ENCODE measurements at regions not wholly inside any gene's neighbourhood (a gene's known extent, or its start where the extent isn't known, plus 50 kb on each side); places are given as distances from the start of the nearest gene placed in this dataset.

DNA sequence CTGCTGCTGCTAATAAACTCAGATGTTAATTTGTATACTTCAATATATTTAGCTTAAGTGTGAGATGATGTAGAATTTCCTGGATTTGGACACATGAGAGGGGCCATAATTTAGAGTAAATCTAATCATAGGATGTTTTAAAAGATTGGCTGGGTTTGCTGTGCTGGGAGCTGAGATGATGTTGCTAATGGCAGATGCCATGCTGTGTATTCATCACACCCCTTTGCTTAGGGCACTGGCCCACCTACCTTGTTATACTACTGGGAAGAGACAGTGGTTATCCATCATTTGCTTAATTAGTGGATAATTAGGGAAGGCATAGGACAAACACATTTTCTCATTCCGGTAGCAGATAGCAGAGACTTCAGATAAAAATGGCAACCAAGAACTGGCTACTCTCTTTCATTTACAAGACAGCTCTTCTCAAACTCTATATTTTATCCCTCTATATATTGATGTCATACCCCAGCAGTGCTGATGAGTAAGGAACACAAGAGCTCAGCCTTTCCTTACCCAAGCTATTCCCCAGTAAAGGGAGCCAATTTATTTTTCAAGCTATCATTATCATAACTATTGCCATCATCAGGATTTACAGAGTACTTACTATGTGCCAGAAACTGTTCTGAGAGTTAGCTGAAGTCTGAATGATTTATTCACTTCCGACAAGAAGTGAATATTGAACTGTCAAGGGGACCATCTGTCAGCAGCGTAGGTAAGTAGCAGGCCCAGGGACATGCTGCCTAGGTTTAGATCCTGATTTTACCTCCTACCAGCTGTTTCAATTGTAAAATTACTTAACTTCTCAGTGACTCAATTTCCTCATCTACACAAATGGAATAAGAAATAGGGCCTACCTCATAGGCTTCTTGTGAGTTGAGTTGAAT is 204.6 kb upstream of the FLRT2 start:
- H3K4me1 ChIP-seq, result no peaks in the 10 kb centered on the region
- H3K4me3 ChIP-seq, result no peak overlapping the region
- POLR2A ChIA-PET, result no interaction called here
- H3K27ac ChIP-seq, result no peak overlapping the region
- 79% methylated on average over 3 of the region's 3 CpGs for WGBS (ENCODE audit: missing lambda C conversion rate)
- ATAC-seq, result no peak
- DNase-seq (ENCODE audit: low read depth in 1 of 2, low spot score in 1 of 2), result no peak
- TF ChIP-seq RCOR1 (IDR thresholded peaks at IDR 0.05; ENCODE audit: low read depth, low read length), result no peak
- TF ChIP-seq ZSCAN20 (CRISPR knock-in tag; IDR thresholded peaks at IDR 0.05), result no peak
- no peak for TF ChIP-seq NPAS2 (CRISPR knock-in tag; IDR thresholded peaks at IDR 0.05; ENCODE audit: borderline replicate concordance)
- no peak for TF ChIP-seq CHD2 (IDR thresholded peaks at IDR 0.05; ENCODE audit: low read length, partially characterized antibody)
- TF ChIP-seq ZC3H11A (IDR thresholded peaks at IDR 0.05), result no peak
- TF ChIP-seq, protein P1, sequence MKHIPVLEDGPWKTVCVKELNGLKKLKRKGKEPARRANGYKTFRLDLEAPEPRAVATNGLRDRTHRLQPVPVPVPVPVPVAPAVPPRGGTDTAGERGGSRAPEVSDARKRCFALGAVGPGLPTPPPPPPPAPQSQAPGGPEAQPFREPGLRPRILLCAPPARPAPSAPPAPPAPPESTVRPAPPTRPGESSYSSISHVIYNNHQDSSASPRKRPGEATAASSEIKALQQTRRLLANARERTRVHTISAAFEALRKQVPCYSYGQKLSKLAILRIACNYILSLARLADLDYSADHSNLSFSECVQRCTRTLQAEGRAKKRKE (CRISPR knock-in tag; IDR thresholded peaks at IDR 0.05; ENCODE audit: low read depth), result no peak
- TF ChIP-seq HOXB5 (CRISPR knock-in tag; IDR thresholded peaks at IDR 0.05), result no peak
- TF ChIP-seq, protein P2, sequence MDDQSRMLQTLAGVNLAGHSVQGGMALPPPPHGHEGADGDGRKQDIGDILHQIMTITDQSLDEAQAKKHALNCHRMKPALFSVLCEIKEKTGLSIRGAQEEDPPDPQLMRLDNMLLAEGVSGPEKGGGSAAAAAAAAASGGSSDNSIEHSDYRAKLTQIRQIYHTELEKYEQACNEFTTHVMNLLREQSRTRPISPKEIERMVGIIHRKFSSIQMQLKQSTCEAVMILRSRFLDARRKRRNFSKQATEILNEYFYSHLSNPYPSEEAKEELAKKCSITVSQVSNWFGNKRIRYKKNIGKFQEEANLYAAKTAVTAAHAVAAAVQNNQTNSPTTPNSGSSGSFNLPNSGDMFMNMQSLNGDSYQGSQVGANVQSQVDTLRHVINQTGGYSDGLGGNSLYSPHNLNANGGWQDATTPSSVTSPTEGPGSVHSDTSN (IDR thresholded peaks at IDR 0.05), result no peak
- TF ChIP-seq CEBPB (IDR thresholded peaks at IDR 0.05), result no peak
- TF ChIP-seq FOSB (CRISPR knock-in tag; IDR thresholded peaks at IDR 0.05), result no peak
- no peak for FAIRE-seq
- no peak overlapping the region for H3K4me2 ChIP-seq
- H3K9me3 ChIP-seq, result no peaks in the 10 kb centered on the region
- CTCF ChIA-PET, result no interaction called here

DNA sequence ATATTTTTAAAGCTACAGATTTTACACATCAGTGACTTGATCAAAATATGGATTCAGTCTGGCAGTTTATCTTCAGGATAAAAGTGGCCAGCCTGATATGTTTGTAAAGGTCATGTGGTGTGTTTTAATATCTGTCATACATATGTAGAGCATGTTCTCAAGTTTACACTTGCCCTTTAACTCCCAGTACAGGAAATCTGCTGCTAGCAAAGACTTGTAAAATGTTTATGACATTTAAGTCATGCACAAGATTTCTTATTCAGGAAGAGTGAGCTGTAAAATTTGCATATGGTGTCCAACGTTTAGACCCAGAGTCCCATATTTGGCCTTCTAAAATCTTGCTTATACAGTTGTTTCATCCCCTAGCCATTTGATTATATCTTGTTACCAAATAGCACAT is 197.5 kb upstream of the FLRT2 start:
- no peak for FAIRE-seq
- Histone ChIP-seq H3K27ac (no peak overlapping the region), H3K4me1 (no peaks in the 10 kb centered on the region), H3K4me2 (no peak overlapping the region), H3K9me3 (no peaks in the 10 kb centered on the region), H3K4me3 (no peak overlapping the region)
- POLR2A ChIA-PET, result no interaction called here
- 25% methylated on average over 1 of the region's 1 CpG for WGBS (ENCODE audit: missing lambda C conversion rate)
- CTCF ChIA-PET, result no interaction called here
- TF ChIP-seq, protein P3, sequence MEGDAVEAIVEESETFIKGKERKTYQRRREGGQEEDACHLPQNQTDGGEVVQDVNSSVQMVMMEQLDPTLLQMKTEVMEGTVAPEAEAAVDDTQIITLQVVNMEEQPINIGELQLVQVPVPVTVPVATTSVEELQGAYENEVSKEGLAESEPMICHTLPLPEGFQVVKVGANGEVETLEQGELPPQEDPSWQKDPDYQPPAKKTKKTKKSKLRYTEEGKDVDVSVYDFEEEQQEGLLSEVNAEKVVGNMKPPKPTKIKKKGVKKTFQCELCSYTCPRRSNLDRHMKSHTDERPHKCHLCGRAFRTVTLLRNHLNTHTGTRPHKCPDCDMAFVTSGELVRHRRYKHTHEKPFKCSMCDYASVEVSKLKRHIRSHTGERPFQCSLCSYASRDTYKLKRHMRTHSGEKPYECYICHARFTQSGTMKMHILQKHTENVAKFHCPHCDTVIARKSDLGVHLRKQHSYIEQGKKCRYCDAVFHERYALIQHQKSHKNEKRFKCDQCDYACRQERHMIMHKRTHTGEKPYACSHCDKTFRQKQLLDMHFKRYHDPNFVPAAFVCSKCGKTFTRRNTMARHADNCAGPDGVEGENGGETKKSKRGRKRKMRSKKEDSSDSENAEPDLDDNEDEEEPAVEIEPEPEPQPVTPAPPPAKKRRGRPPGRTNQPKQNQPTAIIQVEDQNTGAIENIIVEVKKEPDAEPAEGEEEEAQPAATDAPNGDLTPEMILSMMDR (IDR thresholded peaks at IDR 0.05), result no peak
- no peak for TF ChIP-seq MYC (IDR thresholded peaks at IDR 0.05; ENCODE audit: borderline replicate concordance, low read length)
- no peak for TF ChIP-seq EHMT2 (IDR thresholded peaks at IDR 0.05; ENCODE audit: low read depth)
- TF ChIP-seq TP53 (CRISPR knock-in tag; IDR thresholded peaks at IDR 0.05), result no peak
- no peak for TF ChIP-seq MAZ (IDR thresholded peaks at IDR 0.05; ENCODE audit: borderline replicate concordance, low read depth, low read length)
- no peak for TF ChIP-seq SREBF2 (IDR thresholded peaks at IDR 0.05)
- TF ChIP-seq CHD4 (IDR thresholded peaks at IDR 0.05; ENCODE audit: borderline replicate concordance), result no peak
- no peak for TF ChIP-seq ZC3H11A (IDR thresholded peaks at IDR 0.05)
- TF ChIP-seq CBX2 (IDR thresholded peaks at IDR 0.05; ENCODE audit: borderline replicate concordance, low read depth), result no peak
- ATAC-seq, result no peak
- DNase-seq (ENCODE audit: low read depth in 1 of 2, low spot score in 1 of 2), result no peak

DNA sequence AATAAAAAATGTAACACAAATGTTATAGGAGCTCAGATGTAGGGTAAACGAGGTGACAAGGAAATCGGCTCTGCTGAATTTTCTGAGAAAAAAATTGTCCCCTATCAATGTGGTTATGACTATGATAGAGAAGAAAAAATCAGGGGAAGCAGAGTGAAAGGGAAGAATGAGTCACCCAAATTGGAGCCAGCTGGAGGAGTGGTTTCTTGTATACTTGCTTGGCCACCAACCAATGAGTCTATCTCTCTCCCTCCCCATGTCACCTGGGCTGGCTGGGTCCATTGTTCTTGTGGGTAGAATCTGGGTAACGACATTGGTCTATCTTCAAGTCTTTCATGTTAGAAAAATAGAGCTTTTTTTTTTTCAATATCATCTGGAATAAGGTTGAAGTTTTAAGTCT is 196.6 kb upstream of the FLRT2 start:
- ChIA-PET CTCF (no interaction called here), POLR2A (no interaction called here)
- FAIRE-seq (no peak), DNase-seq (ENCODE audit: low read depth in 1 of 2, low spot score in 1 of 2) (peak in 1 of 2 experiments; percentile 3), ATAC-seq (no peak)
- Histone ChIP-seq H3K4me2 (no peak overlapping the region), H3K4me1 (no peaks in the 10 kb centered on the region), H3K4me3 (no peak overlapping the region), H3K9me3 (no peaks in the 10 kb centered on the region), H3K27ac (no peak overlapping the region)
- WGBS (ENCODE audit: missing lambda C conversion rate), result 28% methylated on average over 3 of the region's 3 CpGs
- TF ChIP-seq RCOR1 (IDR thresholded peaks at IDR 0.05; ENCODE audit: low read depth, low read length) (no peak), FOSL2 (IDR thresholded peaks at IDR 0.05) (no peak), FOSL2 (CRISPR knock-in tag; IDR thresholded peaks at IDR 0.05) (peak; percentile 20; the same call in 1 of the 2 replicates)
- TF ChIP-seq, protein P4, sequence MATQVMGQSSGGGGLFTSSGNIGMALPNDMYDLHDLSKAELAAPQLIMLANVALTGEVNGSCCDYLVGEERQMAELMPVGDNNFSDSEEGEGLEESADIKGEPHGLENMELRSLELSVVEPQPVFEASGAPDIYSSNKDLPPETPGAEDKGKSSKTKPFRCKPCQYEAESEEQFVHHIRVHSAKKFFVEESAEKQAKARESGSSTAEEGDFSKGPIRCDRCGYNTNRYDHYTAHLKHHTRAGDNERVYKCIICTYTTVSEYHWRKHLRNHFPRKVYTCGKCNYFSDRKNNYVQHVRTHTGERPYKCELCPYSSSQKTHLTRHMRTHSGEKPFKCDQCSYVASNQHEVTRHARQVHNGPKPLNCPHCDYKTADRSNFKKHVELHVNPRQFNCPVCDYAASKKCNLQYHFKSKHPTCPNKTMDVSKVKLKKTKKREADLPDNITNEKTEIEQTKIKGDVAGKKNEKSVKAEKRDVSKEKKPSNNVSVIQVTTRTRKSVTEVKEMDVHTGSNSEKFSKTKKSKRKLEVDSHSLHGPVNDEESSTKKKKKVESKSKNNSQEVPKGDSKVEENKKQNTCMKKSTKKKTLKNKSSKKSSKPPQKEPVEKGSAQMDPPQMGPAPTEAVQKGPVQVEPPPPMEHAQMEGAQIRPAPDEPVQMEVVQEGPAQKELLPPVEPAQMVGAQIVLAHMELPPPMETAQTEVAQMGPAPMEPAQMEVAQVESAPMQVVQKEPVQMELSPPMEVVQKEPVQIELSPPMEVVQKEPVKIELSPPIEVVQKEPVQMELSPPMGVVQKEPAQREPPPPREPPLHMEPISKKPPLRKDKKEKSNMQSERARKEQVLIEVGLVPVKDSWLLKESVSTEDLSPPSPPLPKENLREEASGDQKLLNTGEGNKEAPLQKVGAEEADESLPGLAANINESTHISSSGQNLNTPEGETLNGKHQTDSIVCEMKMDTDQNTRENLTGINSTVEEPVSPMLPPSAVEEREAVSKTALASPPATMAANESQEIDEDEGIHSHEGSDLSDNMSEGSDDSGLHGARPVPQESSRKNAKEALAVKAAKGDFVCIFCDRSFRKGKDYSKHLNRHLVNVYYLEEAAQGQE (IDR thresholded peaks at IDR 0.05), result no peak
